ENCODE measurements at regions not wholly inside any gene's neighbourhood (a gene's known extent, or its start where the extent isn't known, plus 50 kb on each side); places are given as distances from the start of the nearest gene placed in this dataset.

DNA sequence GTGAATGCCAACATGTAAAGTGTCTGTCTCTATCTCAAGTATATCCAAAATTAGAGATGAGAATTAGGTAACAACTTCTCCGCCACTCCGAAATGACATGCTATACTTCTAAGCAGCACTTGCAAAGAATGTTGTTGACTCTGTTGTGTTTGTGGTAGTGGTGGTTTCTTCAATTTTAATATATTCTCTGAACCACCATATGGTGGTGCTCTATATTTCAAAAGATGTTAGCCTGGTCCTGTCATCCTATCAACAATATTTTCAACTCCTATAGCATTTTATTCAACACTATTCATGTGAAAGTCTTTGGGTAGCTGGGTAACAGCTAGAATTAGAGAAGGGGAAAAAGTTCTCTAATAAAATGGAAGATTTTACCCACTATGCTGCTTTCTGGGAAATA, 1622.8 kb upstream of the IGFBP7 start:
- TF ChIP-seq, protein P1, sequence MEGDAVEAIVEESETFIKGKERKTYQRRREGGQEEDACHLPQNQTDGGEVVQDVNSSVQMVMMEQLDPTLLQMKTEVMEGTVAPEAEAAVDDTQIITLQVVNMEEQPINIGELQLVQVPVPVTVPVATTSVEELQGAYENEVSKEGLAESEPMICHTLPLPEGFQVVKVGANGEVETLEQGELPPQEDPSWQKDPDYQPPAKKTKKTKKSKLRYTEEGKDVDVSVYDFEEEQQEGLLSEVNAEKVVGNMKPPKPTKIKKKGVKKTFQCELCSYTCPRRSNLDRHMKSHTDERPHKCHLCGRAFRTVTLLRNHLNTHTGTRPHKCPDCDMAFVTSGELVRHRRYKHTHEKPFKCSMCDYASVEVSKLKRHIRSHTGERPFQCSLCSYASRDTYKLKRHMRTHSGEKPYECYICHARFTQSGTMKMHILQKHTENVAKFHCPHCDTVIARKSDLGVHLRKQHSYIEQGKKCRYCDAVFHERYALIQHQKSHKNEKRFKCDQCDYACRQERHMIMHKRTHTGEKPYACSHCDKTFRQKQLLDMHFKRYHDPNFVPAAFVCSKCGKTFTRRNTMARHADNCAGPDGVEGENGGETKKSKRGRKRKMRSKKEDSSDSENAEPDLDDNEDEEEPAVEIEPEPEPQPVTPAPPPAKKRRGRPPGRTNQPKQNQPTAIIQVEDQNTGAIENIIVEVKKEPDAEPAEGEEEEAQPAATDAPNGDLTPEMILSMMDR (IDR thresholded peaks at IDR 0.05): no peak
- TF ChIP-seq POLR2A (IDR thresholded peaks at IDR 0.05): no peak
- TF ChIP-seq POLR2AphosphoS5 (IDR thresholded peaks at IDR 0.05): no peak

Measured in suprapubic skin (tissue), 4 donors.